ENCODE measurements at regions not wholly inside any gene's neighbourhood (a gene's known extent, or its start where the extent isn't known, plus 50 kb on each side); places are given as distances from the start of the nearest gene placed in this dataset.

GRCh38 chr2:196277002-196277401, 105.6 kb upstream of the STK17B start:
- Histone ChIP-seq H3K4me1 (ENCODE audit: low read length) (peaks cover 19% of the 10 kb centered on the region), H3K9ac (ENCODE audit: low read length) (no peak overlapping the region), H3K4me3 (ENCODE audit: low read length) (no peak overlapping the region), H3K4me2 (ENCODE audit: low read length) (peak overlapping the region; percentile 32), H3K27ac (ENCODE audit: low read length) (no peak overlapping the region), H3K36me3 (replicated peaks; ENCODE audit: low read depth, low read length) (no peaks in the 10 kb centered on the region), H2AFZ (ENCODE audit: low read depth, low read length) (no peak overlapping the region), H3K9me3 (ENCODE audit: insufficient read depth, low read length) (no peaks in the 10 kb centered on the region), H3K79me2 (ENCODE audit: low read length) (no peaks in the 10 kb centered on the region), H4K20me1 (ENCODE audit: insufficient read depth, low read length) (no peaks in the 10 kb centered on the region), H3K27me3 (ENCODE audit: low read depth, low read length) (no peaks in the 10 kb centered on the region)
- no peak for TF ChIP-seq EZH2phosphoT487 (IDR thresholded peaks at IDR 0.05; ENCODE audit: low read depth)
- TF ChIP-seq, protein P1, sequence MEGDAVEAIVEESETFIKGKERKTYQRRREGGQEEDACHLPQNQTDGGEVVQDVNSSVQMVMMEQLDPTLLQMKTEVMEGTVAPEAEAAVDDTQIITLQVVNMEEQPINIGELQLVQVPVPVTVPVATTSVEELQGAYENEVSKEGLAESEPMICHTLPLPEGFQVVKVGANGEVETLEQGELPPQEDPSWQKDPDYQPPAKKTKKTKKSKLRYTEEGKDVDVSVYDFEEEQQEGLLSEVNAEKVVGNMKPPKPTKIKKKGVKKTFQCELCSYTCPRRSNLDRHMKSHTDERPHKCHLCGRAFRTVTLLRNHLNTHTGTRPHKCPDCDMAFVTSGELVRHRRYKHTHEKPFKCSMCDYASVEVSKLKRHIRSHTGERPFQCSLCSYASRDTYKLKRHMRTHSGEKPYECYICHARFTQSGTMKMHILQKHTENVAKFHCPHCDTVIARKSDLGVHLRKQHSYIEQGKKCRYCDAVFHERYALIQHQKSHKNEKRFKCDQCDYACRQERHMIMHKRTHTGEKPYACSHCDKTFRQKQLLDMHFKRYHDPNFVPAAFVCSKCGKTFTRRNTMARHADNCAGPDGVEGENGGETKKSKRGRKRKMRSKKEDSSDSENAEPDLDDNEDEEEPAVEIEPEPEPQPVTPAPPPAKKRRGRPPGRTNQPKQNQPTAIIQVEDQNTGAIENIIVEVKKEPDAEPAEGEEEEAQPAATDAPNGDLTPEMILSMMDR (IDR thresholded peaks at IDR 0.05; ENCODE audit: low read depth, low read length), result peak; percentile 82

- Histone ChIP-seq H3K4me1 (ENCODE audit: low read length) (peaks cover 19% of the 10 kb centered on the region), H2AFZ (ENCODE audit: low read depth, low read length) (no peak overlapping the region), H3K4me3 (ENCODE audit: low read length) (no peak overlapping the region), H3K27ac (ENCODE audit: low read length) (no peak overlapping the region), H3K27me3 (ENCODE audit: low read depth, low read length) (no peaks in the 10 kb centered on the region), H3K36me3 (replicated peaks; ENCODE audit: low read depth, low read length) (no peaks in the 10 kb centered on the region), H4K20me1 (ENCODE audit: insufficient read depth, low read length) (no peaks in the 10 kb centered on the region), H3K4me2 (ENCODE audit: low read length) (no peak overlapping the region), H3K9me3 (ENCODE audit: insufficient read depth, low read length) (no peaks in the 10 kb centered on the region), H3K79me2 (ENCODE audit: low read length) (no peaks in the 10 kb centered on the region), H3K9ac (ENCODE audit: low read length) (no peak overlapping the region)
- TF ChIP-seq, protein P1 (IDR thresholded peaks at IDR 0.05; ENCODE audit: low read depth, low read length), result no peak
Measured at GRCh38 chr2:196278491-196278911, 107.1 kb upstream of the STK17B start.

- Histone ChIP-seq H3K4me2 (ENCODE audit: low read length) (no peak overlapping the region), H3K27ac (ENCODE audit: low read length) (no peak overlapping the region), H3K79me2 (ENCODE audit: low read length) (no peaks in the 10 kb centered on the region), H3K4me3 (ENCODE audit: low read length) (no peak overlapping the region), H3K4me1 (ENCODE audit: low read length) (peaks cover 16% of the 10 kb centered on the region), H2AFZ (ENCODE audit: low read depth, low read length) (no peak overlapping the region), H3K9ac (ENCODE audit: low read length) (no peak overlapping the region), H3K9me3 (ENCODE audit: insufficient read depth, low read length) (no peaks in the 10 kb centered on the region), H3K27me3 (ENCODE audit: low read depth, low read length) (no peaks in the 10 kb centered on the region), H4K20me1 (ENCODE audit: insufficient read depth, low read length) (no peaks in the 10 kb centered on the region), H3K36me3 (replicated peaks; ENCODE audit: low read depth, low read length) (no peaks in the 10 kb centered on the region)
- TF ChIP-seq EZH2phosphoT487 (IDR thresholded peaks at IDR 0.05; ENCODE audit: low read depth), result no peak
- TF ChIP-seq, protein P1 (IDR thresholded peaks at IDR 0.05; ENCODE audit: low read depth, low read length), result no peak
Measured at GRCh38 chr2:196279541-196279940, 108.2 kb upstream of the STK17B start.

GRCh38 chr2:196284144-196284844, 112.9 kb upstream of the STK17B start:
- no peaks in the 10 kb centered on the region for H3K79me2 ChIP-seq (ENCODE audit: low read length)
- H3K27ac ChIP-seq (ENCODE audit: low read length), result no peak overlapping the region
- no peaks in the 10 kb centered on the region for H3K9me3 ChIP-seq (ENCODE audit: insufficient read depth, low read length)
- H3K4me2 ChIP-seq (ENCODE audit: low read length), result peak overlapping the region; percentile 3; the same call in 1 of the 2 replicates
- H3K27me3 ChIP-seq (ENCODE audit: low read depth, low read length), result no peaks in the 10 kb centered on the region
- H4K20me1 ChIP-seq (ENCODE audit: insufficient read depth, low read length), result no peaks in the 10 kb centered on the region
- no peak overlapping the region for H2AFZ ChIP-seq (ENCODE audit: low read depth, low read length)
- H3K4me3 ChIP-seq (ENCODE audit: low read length), result no peak overlapping the region
- no peaks in the 10 kb centered on the region for H3K36me3 ChIP-seq (replicated peaks; ENCODE audit: low read depth, low read length)
- peaks cover 21% of the 10 kb centered on the region for H3K4me1 ChIP-seq (ENCODE audit: low read length)
- TF ChIP-seq, protein P1 (IDR thresholded peaks at IDR 0.05; ENCODE audit: low read depth, low read length), result no peak
- no peak for TF ChIP-seq EZH2phosphoT487 (IDR thresholded peaks at IDR 0.05; ENCODE audit: low read depth)
- H3K9ac ChIP-seq (ENCODE audit: low read length), result no peak overlapping the region

Data from OCI-LY3 (cell line).